ENCODE measurements at regions not wholly inside any gene's neighbourhood (a gene's known extent, or its start where the extent isn't known, plus 50 kb on each side); places are given as distances from the start of the nearest gene placed in this dataset.
A peak's percentile ranks its signal among the peaks of the same experiment; 100 is the strongest.
"Not testable (repeated sequence)": the region's sequence is repeated elsewhere in the genome, so short reads cannot be mapped to it uniquely, and the experiment has no call there.

DNA sequence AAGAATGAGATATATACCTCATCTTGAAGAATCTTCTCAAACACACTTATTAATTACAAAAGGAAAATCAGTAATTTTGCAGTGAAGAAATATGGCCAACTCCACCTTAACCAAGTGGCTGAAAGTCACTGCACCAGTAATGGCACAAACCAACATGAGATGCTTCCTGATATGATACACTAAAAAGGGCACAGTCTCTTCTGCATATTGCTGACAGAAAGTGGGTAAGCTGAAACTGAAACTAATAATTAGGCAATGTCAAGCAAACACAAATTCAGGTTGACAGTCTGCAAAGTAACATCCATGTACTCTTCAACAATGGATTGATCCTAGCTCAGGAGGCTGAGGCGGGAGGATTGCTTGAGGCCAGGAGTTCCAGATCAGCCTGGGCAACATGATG, 56.1 kb downstream of the ZNF22 start:
- DNase-seq: not testable (repeated sequence)

DNA sequence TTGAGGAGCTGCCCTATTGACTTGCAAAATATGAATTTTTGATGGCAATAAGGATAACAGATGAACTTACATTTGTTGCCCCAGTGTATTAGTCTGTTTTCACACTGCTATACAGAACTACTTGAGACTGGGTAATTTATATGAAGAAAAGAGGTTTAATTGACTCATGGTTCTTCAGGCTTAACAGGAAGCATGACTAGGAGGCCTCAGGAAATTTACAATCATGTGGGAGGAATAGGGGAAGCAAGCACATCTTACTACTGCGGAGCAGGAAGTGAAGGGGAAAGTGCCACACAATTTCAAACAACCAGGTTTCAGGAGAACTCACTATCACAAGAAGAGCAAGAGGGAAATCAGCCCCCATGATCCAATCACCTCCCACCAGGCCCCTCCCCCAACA, 57.9 kb downstream of the ZNF22 start:
- peak; percentile 55 to 91 (median 74) for DNase-seq

DNA sequence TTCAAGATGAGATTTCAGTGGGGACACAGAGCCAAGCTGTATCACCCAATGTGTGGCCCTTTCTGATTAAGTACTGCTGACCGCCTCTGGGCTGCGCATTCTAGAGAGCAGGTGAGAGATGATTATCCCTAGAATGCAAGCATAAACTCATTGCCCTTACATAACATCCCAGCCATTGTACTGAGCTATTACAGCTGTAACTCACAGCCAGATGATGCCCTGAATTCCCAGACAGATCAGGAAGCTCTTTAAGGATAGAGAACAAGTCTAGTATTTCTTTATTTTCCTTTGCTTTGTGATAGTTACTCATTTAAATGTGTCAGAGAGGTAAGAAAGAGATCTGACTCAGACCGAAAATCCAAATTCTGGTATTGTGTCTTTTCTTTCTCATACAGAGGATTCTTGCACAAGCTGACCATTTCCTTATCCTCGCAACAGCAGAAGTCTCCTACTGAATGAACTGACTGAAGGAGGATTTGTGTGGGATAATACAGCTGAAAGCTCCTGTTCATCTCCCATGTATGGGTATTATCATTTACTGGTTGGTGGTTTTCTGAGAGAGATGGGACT, 58.4 kb downstream of the ZNF22 start:
- peak; percentile 21 to 73 (median 47) for DNase-seq

DNA sequence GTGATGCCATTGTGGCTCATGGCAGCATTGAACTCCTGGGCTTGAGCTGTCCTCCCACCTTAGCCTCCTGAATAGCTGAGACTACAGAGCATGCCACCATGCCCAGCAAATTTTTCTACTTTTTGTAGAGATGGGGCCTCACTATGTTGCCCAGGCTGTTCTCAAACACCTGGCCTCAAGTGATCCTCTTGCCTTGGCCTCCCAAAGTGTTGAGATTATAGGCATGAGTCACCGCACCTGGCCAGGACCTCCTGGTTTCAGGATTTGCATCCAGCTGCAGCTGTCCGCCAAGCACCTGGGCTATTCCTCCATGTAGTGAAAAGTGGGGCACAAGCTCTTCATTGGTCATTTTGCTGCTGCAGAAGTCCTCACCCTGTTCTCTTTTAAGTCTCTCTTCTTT, 58.9 kb downstream of the ZNF22 start:
- DNase-seq: no peak

DNA sequence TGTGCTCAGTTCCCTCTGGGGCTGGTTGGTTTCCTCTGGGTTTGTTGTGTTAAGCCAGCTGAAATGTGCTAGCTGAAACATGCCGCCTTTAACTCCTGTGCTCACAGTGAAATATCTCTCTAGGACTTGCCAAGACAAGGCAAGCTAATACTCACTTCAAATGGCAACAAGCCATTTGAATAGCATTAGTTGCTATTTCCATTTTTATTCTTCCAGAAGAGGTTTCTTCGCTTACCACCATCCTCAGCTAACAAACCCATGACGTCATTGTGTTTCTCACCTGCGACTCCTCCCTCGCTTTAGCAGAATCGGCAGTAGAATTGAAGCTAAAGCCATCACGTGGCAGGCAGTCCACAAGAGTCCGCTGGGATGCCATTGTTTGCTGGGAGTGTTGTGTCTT, 61.3 kb downstream of the ZNF22 start:
- DNase-seq: no peak

DNA sequence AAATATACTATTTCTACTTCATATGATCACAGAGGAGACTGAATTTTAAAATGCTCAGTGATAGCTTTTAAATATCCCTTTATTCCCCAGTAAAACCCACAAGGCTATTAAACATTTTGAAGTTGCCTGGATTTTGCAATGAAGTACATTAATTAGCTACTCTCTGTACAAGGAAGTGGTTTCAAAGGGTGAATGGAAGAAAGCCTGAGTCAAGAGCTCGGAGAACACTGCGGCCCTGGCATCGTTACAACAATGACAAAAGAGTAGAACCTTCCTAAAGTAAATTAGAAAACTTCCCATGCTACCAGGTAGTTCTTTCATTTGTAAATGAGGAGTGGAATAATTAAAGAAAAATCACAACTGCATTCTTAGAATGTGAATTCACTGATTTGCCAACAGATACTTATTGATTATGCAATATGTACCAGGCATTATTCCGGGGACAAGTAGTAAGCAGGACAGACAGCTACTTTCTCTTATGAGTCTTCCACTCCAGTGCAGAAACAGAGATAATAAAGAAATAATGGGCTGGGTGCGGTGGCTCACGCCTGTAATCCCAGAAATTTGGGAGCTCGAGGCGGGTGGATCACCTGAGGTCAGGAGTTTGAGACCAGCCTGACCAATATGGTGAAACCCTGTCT, 63.0 kb downstream of the ZNF22 start:
- peak; percentile 12 to 58 (median 44) for DNase-seq

DNA sequence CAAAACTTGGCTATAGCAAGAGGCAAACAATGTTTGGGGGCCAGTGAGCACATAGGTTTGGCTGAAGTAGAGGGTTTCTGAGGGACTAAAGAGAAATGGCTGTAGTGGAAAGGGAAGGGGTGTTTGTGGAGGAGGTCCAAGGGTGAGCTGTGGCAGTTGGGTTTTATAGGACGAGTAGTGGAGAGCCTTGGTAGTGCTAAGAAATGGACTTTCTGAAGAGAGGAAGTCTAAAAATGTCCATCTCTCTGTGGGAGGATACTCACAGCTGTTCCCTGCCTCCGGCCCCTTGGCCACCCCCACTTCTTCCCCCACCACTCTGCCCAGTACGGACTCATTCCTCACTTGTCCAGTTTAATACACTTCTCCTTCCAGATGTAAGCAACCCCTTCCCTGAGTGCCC, 64.3 kb downstream of the ZNF22 start:
- DNase-seq: peak; percentile 17 to 61 (median 46)

DNA sequence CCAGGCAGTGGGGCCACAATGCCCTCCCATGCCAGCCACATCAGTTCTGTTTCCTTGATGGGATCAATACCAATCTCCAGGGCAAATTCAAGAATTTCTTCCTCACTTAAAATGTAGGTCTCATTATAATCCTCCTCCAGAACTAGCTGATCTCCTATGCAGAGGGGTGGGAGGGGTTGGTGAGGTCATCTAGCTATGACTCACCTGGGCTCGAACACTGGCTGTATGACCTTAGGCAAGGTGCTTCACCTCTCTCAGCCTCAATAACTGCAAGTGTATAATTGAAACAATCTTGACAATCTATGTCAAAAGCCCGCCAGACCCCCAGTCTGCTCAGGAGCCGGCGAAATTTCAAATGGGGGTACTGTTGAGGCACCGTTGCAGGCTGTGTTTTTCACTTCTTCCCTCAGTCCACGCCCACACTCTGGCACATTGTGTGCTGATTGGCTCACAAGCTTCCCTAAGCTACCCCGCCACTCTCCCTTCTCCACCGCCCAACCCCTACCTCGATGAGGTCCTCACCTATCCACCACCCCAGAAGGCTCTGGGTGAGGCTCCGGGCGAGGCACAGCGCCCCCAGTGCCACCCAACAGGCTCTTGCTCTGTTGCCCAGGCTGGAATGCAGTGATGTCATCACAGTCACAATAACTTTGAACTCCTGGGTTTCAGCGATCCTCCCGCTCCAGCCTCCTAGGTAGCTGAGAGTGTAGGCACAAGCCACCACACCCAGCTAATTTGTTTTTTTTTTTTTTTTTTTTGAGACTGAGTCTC, 70.5 kb downstream of the ZNF22 start:
- no peak for DNase-seq

DNA sequence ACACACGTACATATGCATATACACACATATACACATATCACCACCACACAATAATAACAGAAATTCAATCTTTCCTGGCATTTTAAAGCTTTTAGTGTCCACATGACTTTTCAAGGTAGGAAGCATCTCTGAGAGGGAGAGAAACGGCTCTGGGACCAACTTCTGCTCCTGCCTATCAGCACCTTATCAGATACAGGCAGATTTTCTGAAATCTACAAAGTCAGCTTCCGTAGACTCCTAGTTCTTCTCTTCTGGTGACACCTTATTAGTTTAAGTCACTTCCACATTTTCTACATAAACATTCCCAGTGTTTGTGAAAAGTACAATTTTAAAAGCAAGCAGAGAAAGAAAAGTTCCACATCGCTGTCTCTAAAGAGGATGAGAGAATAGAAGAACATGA, 74.5 kb downstream of the ZNF22 start:
- DNase-seq: no peak

DNA sequence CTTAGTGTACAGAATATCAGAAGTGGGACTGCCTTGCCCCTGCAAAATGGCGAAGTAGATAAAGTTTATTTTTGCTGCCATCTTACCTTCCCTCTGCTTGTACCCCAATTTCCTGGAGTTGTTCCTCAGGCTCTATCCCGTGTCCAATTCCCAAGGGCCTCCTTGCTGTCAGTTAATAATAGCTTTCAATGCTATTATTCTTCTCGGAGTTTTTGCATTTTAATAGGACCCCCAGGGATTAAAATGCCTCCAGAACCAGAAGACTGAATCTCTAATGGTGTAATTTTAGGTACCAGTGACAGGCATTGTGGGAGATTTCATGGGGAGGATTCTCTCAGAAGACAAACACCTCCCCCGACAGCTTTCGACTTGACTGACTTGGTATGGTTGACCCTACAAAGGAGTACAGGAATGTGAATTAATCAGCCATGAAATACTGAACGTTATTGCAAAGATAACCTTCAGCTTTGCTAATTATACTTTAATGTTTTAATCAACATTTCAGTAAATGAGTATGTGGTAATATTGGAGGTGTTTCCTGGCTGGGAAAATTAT, 75.2 kb downstream of the ZNF22 start:
- no peak for DNase-seq

DNA sequence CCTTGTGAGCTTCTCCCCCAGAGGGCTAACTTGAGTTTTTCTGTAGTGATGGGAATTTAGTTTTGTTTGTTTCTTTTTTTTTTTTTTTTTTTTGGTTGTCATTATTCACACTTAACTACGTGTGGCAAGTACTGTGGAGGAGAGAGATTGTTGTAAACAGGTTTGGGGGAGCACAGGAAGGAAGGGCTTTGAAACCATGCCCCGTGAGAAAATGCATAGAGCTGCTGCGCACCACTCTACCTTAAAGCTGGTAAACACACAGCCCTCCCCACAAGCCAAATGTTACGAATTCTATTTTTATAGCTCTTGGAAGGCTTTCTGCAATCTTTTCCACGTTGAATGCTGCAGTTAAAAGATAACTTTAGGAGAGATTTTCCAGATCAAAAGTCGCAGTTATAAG, 76.2 kb downstream of the ZNF22 start:
- no peak for DNase-seq

DNA sequence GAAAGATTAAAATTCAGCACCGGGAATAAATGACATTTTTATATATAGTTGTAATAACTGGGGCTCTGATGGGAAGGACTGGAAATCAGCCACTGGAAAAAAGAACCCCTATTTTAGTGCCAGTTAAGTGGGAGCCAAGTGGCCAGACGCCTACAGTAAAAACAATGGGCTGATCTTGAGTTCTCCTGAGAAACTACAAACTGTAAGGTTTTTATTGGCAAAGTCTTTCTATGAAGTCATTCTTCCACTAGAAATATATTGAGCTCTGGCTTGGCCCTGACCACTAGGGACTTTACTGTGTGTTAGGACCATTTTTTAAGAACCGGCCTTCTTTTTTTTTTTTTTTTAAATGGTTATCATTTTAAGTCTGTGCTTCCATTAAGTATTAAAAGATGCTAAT, 79.6 kb downstream of the ZNF22 start:
- DNase-seq: no peak

DNA sequence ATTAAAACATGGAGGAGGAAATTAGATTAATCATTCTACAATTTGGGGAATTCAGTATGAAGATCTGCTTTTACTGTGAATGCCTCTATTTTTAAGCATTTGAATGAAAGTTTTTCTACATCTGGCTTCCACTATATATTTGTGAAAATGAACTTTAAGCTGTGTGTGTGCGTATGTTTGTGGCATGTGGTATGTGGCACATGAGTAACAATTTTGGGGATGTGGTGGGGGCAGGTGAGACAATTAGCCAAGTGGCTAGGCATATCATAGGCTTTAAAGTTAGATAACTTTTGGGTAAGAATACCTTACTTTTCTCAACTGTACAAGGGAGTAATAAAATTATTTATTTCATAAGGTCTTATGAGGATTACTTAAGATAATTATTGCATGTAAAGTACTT, 81.5 kb downstream of the ZNF22 start:
- no peak for DNase-seq

DNA sequence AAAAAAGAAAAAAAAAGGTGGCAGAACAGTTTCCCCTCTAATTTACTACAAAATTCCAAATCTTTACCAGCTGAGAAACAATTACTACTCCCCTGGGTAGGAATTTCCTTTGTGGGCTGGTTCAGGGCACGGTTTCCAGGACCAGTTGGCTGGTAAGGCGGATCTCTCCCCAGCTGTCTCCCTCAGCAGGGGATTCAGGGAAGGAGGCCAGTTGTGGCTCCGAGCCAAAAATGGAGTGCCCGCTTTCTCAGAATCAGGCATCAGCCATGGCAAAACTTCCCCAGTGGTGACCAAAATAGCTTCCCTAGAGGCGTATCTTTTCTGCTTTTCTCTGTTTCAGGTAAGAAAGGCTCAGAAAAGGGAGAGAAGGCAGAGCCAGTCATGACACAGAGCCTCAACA, 91.2 kb downstream of the ZNF22 start:
- no peak for DNase-seq

DNA sequence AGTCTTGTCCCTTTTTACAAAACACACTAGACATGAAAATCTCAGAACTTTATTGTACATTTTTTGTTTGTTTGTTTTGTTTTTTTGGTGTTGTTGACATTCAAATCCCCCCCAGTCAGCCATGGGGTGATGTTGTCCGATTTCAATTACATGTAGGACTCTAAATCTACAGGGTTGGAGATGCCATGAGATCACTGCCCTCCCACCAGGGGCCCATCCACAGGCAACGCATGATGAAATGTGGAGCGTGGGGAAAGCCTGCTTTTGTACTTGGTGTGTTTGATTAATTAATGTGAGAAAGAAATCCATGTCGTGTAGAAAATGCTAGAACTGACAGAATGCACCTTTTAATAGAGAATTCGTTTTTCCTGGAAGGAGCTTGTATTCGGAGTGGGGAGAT, 93.2 kb downstream of the ZNF22 start:
- DNase-seq: no peak

DNA sequence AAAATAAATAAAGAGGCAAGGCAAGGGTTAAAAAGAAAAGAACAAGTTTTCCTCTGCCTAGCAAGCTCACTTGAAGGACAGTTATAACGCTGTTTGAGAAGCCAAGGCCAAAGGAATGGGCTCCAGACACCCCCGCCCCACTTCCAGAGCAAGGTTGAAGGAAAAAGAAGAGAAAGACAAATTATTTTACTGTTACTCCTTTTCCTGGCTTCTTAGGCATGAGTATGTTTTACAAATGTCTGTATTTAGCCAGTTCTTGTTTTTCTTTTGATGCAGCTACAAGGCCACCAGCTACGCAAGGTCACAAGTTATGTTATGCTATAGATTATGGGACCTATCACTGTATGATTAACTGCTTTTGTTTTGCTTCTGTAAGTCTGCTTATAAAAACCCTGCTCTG, 94.6 kb downstream of the ZNF22 start:
- no peak for DNase-seq

DNA sequence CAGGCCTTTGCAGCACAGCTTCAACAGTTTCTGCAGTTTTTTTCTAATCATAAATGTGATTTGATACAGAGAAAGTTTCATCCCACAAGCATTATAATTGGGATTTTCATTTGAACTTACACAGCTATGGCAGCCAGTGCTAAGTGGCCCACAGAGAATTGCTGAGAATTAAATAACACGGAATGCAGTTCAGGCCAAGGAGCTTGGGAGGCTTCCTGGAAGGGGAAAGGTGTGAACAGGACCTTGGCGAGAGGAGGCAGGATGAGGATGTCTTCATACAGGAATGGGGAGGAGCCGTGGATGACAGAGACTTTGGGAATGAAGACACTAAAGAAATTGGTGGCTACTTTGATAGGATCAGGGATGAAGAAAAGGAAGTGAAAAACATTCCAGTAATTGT, 95.3 kb downstream of the ZNF22 start:
- DNase-seq: no peak

DNA sequence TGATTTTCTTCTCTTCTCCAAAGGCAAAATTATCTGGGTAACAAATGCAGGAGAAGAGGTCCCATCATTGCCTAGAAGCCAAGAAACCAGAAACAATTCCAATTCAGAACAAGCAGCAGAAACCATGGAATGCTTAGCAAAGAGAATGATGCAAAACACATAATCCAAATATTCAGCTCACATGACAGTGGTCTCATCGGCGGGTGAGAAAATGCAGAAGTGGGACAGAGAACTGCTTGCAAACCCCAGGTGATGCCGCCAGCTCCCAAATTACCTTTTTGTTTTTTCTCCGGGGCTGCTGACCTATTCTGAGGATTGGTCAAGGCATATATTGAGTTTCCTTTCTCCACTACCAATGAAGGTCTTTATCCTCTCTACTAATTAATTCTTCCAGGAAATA, 99.7 kb downstream of the ZNF22 start:
- DNase-seq: peak in 2 of 4 experiments; percentile 5

DNA sequence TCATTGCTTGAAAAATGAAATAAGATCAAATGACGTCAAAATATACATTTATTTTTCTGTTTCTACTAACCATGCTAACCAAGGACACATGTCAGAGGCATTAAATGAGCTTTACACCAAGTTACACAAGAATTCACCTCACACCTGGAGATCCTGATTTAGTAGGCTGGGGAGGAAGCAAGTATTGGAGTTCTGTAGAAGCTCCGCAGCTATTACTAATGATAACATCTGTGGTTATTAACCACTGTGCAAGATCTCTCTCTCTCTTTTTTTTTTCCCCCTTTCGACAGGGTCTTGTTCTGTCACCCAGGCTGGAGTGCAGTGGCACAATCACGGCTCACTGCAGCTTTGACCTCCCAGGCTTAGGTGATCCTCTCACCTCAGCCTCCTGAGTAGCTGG, 104.0 kb downstream of the ZNF22 start:
- DNase-seq: no peak

DNA sequence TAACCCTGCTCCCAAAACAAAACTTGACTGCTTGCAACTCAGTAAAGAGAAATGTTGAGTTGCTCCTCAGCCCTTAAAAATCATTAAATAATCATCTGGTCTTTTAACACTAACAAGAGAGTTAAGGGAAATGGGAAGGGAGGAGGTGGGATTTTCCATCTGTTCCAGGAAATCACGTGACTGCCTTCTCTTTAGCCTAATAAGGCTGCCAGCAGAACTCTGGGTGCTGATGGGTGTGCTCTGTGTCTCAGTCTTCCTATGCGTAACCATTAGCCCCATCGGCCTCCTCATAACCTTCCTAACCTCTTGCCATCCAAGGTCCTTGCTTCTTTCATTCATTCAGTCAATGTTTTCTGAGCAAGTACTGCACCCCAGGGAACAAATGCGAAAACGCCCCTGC, 104.6 kb downstream of the ZNF22 start:
- DNase-seq: peak in 1 of 4 experiments; percentile 9

DNA sequence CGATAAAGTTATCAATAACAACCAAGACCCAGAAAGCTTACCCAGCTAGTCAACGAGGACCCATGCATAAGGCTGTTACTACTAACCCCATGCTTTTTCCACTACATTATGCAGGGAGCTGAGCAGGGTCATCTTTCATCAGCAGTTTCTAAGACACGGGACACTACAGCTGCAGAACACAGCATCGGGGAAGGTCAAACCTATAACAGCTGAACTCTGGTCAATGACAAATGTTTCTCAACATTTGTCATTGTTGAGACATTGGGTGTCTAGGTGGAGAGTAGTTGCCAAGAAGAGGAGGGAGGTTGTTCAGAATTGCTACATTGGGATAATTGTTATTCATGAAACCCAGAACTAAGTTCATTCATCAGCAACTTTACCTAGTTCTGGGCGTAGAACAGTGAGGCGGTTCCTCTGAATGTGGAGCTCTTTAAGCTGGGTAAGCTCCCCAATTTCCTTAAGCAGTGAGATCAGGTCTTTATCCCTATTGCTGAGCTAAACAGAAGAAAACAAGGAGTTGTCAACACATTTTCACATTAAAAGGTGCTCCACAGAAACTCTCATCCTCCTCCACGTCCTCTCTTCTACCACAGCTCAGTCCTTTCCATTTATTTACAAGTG, 105.6 kb downstream of the ZNF22 start:
- DNase-seq: no peak

DNA sequence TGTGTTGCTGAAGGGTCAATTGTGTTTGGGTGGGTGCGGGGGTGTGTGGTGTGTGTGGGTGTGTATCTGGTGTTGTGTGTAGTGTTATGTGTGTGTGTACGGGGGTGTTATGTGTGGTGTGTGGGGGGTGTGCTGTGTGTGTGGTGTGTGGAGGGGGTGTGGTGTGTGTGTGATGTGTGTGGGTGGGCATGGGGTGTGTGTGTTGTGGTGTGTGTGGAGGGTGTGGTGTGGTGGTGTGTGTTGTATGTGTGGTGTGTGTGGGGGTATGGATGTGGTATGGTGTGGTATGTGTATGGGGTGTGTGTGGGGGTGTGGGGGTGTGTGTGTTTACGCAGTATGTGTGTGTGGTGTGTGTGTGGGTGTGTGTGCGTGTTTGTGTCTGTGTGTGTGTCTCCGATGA, 110.8 kb downstream of the ZNF22 start:
- no peak for DNase-seq

DNA sequence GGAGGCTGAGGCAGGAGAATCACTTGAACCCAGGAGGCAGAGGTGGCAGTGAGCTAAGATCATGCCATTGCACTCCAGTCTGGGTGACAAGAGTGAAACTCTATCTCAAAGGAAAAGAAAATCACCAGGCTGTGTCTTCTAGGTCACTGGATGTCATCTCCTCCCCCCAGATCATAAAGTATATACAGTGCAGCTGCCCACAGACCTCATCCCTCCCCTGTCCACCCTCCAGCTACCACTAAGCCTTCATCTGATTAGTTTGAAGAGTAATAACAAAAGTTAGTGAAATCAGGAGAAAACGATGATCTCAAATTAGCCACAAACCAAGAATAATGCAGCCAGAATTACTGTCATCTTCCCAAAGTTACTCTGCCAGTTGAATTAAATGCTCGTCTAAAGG, 117.2 kb downstream of the ZNF22 start:
- DNase-seq: not testable (repeated sequence)
